Breast epithelium (tissue), 3 donors: ENCODE measurements at regions not wholly inside any gene's neighbourhood (a gene's known extent, or its start where the extent isn't known, plus 50 kb on each side); places are given as distances from the start of the nearest gene placed in this dataset.

Experiments used
- POLR2A ChIP-seq: fragments of 450-650 bp; IDR thresholded peaks from one replicate; pipeline ENCODE4 v1.6.1; 2016; ENCODE audit warnings: antibody characterized with exemption, mild to moderate bottlenecking, moderate library complexity
- POLR2AphosphoS5 ChIP-seq, 3 donors: sonication (generic); formaldehyde crosslinking; IDR thresholded peaks; one replicate each; pipeline ENCODE4 v1.6.1; 2017; ENCODE audit warnings: antibody characterized with exemption in 3 of 3

GRCh38 chr1:96596226-96596922 is 125.2 kb upstream of the PTBP2 start:
- TF ChIP-seq POLR2A (no peak), POLR2AphosphoS5 (IDR thresholded peaks at IDR 0.05) (no peak)
